Pancreas (tissue), 10 donors: ENCODE measurements at regions not wholly inside any gene's neighbourhood (a gene's known extent, or its start where the extent isn't known, plus 50 kb on each side); places are given as distances from the start of the nearest gene placed in this dataset.

Experiments
- ATAC-seq, 4 donors: fragments of 200-7000 bp; cut with Tn5 transposase; one replicate each; pipeline versions ENCODE4 v1.8.0 to v1.9.1; 2020; ENCODE audit warnings: mild to moderate bottlenecking in 4 of 4, moderate library complexity in 4 of 4
- DNase-seq, 6 donors: peaks; one replicate each; pipeline ENCODE4 v3.0.0-alpha.2; 2020
- FAIRE-seq: peaks from 2 replicates; lab custom pipeline; 2012; peaks lifted over from hg19 to GRCh38; lab: Jason Lieb, UNC
- H3K27ac ChIP-seq, 4 donors: fragments of 200-600 bp; sonication (generic); 1 replicate in 3 of 4; 2 replicates in 1 of 4; pipeline versions ENCODE4 v1.5.0 to v1.8.0; 2020
- H3K27me3 ChIP-seq, 4 donors: fragments of 200-600 bp; one replicate each; pipeline ENCODE4 v1.8.0; 2021
- H3K36me3 ChIP-seq, 3 donors: fragments of 200-600 bp; sonication (generic) in 1 of 3; one replicate each; pipeline versions ENCODE4 v1.5.0 to v1.8.0; 2020 to 2021
- H3K4me1 ChIP-seq, 3 donors: fragments of 200-600 bp; one replicate each; pipeline ENCODE4 v1.8.0; 2021
- H3K4me3 ChIP-seq, 4 donors: fragments of 200-600 bp; sonication (generic) in 2 of 4; one replicate each; pipeline versions ENCODE4 v1.5.0 to v1.8.0; 2020 to 2021
- H3K9me3 ChIP-seq, 4 donors: fragments of 200-600 bp; one replicate each; pipeline ENCODE4 v1.8.0; 2021
- CTCF ChIP-seq, 4 donors: fragments of 200-600 bp; sonication (generic) in 3 of 4; IDR thresholded peaks; one replicate each; pipeline versions ENCODE4 v1.5.0 to v1.8.0; 2021; ENCODE audit warnings: antibody characterized with exemption in 4 of 4
- WGBS, 2 donors: extraction: QIAGEN DNeasy Blood & Tissue Kit; methylation state at CpG; one replicate each; pipeline ENCODE4 v1.1.7; 2013; 5-methylcytosine and 5-hydroxymethylcytosine counted together
- intact Hi-C, 3 donors: fragments of 100-400 bp; cut with DNase I; formaldehyde crosslinking; loops; one replicate each; pipeline versions ENCODE4 v1.11.1 to v1.14.2; 2022
- donor health status: healthy with polysubstance abuse.
- donor health status: DM: no; HTN: no; CAD: no; lungs with moderate emphysema.
- donor health status: DM: no; HTN: no; CAD: no.
- donor health status: control.
- donor health status: control.
- donor health status: Bipolar disorder and iron deficiency.
- donor health status: DM: yes; HTN: yes; CAD: no.
- donor health status: DM: no; HTN: no; CAD: no.
- donor health status: DM: no; HTN: no; CAD: no.
- donor health status: DM: yes; HTN: yes; CAD: no.

- no peak for TF ChIP-seq CTCF (IDR thresholded peaks at IDR 0.05)
- Histone ChIP-seq H3K4me3 (no peak overlapping the region), H3K9me3 (no peaks in the 10 kb centered on the region), H3K27ac (no peak overlapping the region), H3K27me3 (no peaks in the 10 kb centered on the region), H3K4me1 (no peaks in the 10 kb centered on the region), H3K36me3 (no peaks in the 10 kb centered on the region)
- intact Hi-C loops, result no loop called here
- ATAC-seq (no peak), FAIRE-seq (no peak), DNase-seq (no peak)
Measured at GRCh38 chr10:111725050-111725449, 458.5 kb downstream of the GPAM start.

GRCh38 chr10:111732166-111732785 is 451.3 kb downstream of the GPAM start:
- Histone ChIP-seq H3K4me1 (no peaks in the 10 kb centered on the region), H3K27me3 (no peaks in the 10 kb centered on the region), H3K36me3 (no peaks in the 10 kb centered on the region), H3K4me3 (no peak overlapping the region), H3K9me3 (no peaks in the 10 kb centered on the region), H3K27ac (no peak overlapping the region)
- FAIRE-seq (no peak), ATAC-seq (no peak), DNase-seq (no peak)
- 52 to 65% methylated on average over 1 of the region's 1 CpG for WGBS, 2 donors
- no peak for TF ChIP-seq CTCF (IDR thresholded peaks at IDR 0.05)
- intact Hi-C loops, result no loop called here

DNA sequence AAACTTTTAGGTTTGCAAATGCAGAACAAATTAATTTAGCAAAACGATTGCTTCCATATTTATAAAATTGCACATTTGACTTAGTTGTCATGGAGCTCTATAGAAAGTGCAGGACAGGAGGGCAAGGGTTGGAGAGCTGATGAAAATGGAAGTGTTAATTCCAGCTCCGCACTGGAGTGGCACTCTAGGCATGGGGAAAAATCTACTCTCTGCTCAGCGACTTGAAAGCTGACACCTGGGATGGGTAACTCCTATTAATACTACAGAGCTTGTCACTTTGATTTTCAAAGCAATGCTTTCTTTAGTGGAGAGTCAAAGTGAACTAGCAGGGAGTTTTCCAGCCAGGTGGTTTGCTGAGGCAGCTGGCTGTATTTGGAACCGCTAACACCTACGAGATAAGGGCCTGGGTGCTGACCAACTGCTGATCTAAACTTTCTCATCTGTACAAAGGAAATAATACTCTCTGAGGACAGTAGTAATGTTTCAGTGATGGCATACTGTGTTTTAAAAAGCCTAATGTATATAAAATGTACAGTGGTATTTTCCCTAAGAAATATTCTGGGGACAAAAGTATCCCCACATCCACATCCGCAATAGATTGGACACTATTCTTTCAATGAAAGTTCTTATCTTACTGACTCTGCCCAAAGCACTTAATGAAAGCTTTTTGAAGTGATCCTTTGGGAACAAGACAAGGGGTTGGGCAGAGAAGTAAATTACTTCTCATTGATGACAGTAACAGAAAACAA is 444.3 kb downstream of the GPAM start:
- H3K9me3 ChIP-seq, result no peaks in the 10 kb centered on the region
- intact Hi-C loops, result no loop called here
- ATAC-seq (no peak), DNase-seq (no peak), FAIRE-seq (no peak)
- H3K4me1 ChIP-seq, result no peaks in the 10 kb centered on the region
- no peaks in the 10 kb centered on the region for H3K27me3 ChIP-seq
- no peaks in the 10 kb centered on the region for H3K36me3 ChIP-seq
- H3K27ac ChIP-seq, result no peak overlapping the region
- no peak for TF ChIP-seq CTCF (IDR thresholded peaks at IDR 0.05)
- H3K4me3 ChIP-seq, result no peak overlapping the region
- 25 to 31% methylated on average over 6 of the region's 6 CpGs for WGBS, 2 donors

GRCh38 chr10:111739874-111740139 is 443.8 kb downstream of the GPAM start:
- Histone ChIP-seq H3K36me3 (no peaks in the 10 kb centered on the region), H3K27ac (no peak overlapping the region), H3K4me1 (no peaks in the 10 kb centered on the region), H3K27me3 (no peaks in the 10 kb centered on the region), H3K9me3 (no peaks in the 10 kb centered on the region), H3K4me3 (no peak overlapping the region)
- no peak for ATAC-seq
- intact Hi-C loops, result no loop called here
- FAIRE-seq, result no peak
- TF ChIP-seq CTCF (IDR thresholded peaks at IDR 0.05), result no peak
- 76% methylated on average over 1 of the region's 1 CpG for WGBS, 2 donors
- no peak for DNase-seq

DNA sequence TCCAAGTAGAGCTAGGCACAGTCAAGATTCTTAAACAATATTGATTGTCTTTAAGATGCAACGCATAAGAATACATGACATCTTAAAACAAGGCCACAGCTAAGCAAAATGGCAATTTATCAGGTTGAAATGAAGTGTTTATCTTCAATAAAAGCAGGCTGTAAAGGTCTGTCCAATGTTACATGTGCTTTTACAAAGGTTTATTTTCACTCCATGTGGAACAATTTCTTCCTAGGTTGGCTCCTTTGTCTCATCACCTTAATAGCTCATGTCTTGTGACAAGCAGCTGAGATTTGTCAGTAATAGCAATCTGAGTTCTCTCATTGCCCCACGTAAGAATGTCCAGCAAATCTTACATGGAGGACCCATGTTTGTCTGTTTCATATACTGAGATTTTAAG is 437.6 kb downstream of the GPAM start:
- Histone ChIP-seq H3K4me3 (no peak overlapping the region), H3K4me1 (no peaks in the 10 kb centered on the region), H3K27me3 (no peaks in the 10 kb centered on the region), H3K36me3 (no peaks in the 10 kb centered on the region), H3K9me3 (no peaks in the 10 kb centered on the region), H3K27ac (no peak overlapping the region)
- no peak for TF ChIP-seq CTCF (IDR thresholded peaks at IDR 0.05)
- WGBS, 2 donors, result 69 to 78% methylated on average over 2 of the region's 2 CpGs
- no peak for ATAC-seq
- DNase-seq, result no peak
- FAIRE-seq, result no peak
- intact Hi-C loops, result no loop called here
